Mucosa of descending colon (tissue), 3 donors: ENCODE measurements at regions not wholly inside any gene's neighbourhood (a gene's known extent, or its start where the extent isn't known, plus 50 kb on each side); places are given as distances from the start of the nearest gene placed in this dataset.

Source experiments
- ATAC-seq: fragments of 200-7000 bp; cut with Tn5 transposase; one replicate; pipeline ENCODE4 v1.9.1; 2020; ENCODE audit warnings: mild to moderate bottlenecking, moderate library complexity
- DNase-seq, 3 donors: peaks; one replicate each; pipeline ENCODE4 v3.0.0-alpha.2; 2020
- H3K36me3 ChIP-seq: fragments of 200-600 bp; one replicate; pipeline ENCODE4 v1.8.0; 2021; ENCODE audit warnings: low read depth, mild to moderate bottlenecking
- H3K4me1 ChIP-seq: fragments of 200-600 bp; one replicate; pipeline ENCODE4 v1.8.0; 2021; ENCODE audit warnings: low read depth, mild to moderate bottlenecking
- H3K4me3 ChIP-seq: fragments of 200-600 bp; one replicate; pipeline ENCODE4 v1.8.0; 2021; ENCODE audit warnings: mild to moderate bottlenecking
- H3K9me3 ChIP-seq: fragments of 200-600 bp; one replicate; pipeline ENCODE4 v1.8.0; 2021; ENCODE audit warnings: mild to moderate bottlenecking
- intact Hi-C, 2 donors: fragments of 100-400 bp; cut with DNase I in 1 of 2; cut with micrococcal nuclease in 1 of 2; formaldehyde crosslinking; loops; one replicate each; pipeline versions ENCODE4 v1.11.0 to v1.11.1; 2022; cut with DNase I, micrococcal nuclease
- TF ChIP-seq, protein P1 (sequence below): fragments of 200-600 bp; IDR thresholded peaks from one replicate; pipeline ENCODE4 v1.8.0; 2022; ENCODE audit warnings: antibody characterized with exemption, mild to moderate bottlenecking
- donor health status: DM: no; HTN: no; CAD: no; lungs with moderate emphysema.
- donor health status: DM: no; HTN: no; CAD: no.
- donor health status: DM: no; HTN: yes; CAD: no.

DNA sequence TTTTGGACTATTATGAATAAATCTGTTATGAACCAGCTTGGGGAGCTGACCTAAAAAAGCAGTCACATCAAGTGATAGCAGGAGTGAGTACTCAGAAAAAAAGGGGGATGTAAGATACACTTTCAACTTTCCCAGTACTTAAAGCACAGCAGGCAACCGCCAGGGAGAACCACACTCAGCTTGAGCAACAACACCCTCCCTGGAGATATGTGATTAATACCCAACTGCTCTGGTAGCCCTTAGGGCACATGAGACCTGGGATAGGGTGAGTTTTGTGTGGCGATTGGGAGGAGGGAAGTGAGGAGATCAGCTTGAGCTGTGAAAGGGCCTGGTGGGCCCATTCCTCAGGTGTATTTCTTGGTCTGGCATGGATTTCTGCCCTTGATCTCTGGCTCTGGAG, 220.3 kb upstream of the SFRP2 start:
- DNase-seq (no peak), ATAC-seq (no peak)
- no peaks in the 10 kb centered on the region for H3K9me3 ChIP-seq
- no peaks in the 10 kb centered on the region for H3K36me3 ChIP-seq
- TF ChIP-seq, protein P1, sequence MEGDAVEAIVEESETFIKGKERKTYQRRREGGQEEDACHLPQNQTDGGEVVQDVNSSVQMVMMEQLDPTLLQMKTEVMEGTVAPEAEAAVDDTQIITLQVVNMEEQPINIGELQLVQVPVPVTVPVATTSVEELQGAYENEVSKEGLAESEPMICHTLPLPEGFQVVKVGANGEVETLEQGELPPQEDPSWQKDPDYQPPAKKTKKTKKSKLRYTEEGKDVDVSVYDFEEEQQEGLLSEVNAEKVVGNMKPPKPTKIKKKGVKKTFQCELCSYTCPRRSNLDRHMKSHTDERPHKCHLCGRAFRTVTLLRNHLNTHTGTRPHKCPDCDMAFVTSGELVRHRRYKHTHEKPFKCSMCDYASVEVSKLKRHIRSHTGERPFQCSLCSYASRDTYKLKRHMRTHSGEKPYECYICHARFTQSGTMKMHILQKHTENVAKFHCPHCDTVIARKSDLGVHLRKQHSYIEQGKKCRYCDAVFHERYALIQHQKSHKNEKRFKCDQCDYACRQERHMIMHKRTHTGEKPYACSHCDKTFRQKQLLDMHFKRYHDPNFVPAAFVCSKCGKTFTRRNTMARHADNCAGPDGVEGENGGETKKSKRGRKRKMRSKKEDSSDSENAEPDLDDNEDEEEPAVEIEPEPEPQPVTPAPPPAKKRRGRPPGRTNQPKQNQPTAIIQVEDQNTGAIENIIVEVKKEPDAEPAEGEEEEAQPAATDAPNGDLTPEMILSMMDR = no peak
- intact Hi-C loops = no loop called here
- H3K4me3 ChIP-seq = no peak overlapping the region
- H3K4me1 ChIP-seq = no peaks in the 10 kb centered on the region

DNA sequence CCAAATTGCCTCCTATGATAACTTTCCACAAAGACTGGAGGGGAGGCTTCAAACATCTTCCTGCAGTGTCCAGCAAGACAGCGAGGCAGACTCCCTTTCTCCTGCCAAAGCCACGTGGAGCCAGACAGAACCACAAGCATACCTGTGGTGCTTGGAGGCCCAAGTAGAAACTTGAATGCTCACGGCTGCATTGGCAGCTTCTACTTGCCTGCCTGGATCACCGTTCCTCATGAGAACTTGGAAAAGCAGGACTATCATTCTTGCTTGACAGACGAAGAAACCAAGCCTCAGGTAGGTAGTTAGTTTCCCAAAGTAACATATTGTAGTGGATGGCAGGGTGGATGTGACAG, 216.3 kb upstream of the SFRP2 start:
- DNase-seq (no peak), ATAC-seq (no peak)
- TF ChIP-seq, protein P1 = no peak
- Histone ChIP-seq H3K4me3 (no peak overlapping the region), H3K9me3 (no peaks in the 10 kb centered on the region), H3K36me3 (no peaks in the 10 kb centered on the region), H3K4me1 (no peaks in the 10 kb centered on the region)
- intact Hi-C loops = no loop called here

DNA sequence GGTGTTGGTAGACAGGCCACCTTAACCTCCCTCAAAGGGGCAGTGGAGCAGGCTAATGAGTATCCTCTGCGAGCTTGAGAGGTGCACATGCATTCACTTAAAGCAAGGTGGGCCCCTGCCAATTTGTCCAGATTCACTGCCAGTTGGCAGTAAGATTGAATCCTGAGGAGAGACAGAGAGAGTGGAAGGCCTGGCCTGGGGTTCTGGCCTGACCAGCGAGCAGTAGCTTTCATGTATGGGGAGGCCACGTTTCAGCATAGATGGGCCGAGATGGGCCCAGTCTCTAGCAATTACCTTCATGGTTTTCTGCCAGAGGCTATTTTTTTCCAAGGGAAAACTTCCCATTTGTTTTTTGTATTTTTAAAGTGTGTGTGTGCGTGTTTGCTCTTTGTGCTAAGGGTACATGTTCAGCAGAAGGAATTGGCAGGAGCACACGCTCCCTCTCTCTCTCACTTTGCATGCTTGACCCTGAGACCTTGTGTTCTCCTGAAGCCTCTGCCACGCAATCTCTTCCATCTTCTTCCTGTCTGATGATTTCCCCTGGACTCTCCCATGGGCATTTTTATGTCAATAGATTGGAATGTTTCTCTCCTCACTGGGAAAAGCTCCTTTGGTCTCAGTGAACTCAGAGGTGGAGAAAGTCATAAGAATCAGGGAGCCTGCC, 215.8 kb upstream of the SFRP2 start:
- TF ChIP-seq, protein P1 = no peak
- Histone ChIP-seq H3K4me3 (no peak overlapping the region), H3K36me3 (no peaks in the 10 kb centered on the region), H3K9me3 (no peaks in the 10 kb centered on the region), H3K4me1 (no peaks in the 10 kb centered on the region)
- no peak for DNase-seq
- peak; percentile 25 for ATAC-seq
- intact Hi-C loops = no loop called here

DNA sequence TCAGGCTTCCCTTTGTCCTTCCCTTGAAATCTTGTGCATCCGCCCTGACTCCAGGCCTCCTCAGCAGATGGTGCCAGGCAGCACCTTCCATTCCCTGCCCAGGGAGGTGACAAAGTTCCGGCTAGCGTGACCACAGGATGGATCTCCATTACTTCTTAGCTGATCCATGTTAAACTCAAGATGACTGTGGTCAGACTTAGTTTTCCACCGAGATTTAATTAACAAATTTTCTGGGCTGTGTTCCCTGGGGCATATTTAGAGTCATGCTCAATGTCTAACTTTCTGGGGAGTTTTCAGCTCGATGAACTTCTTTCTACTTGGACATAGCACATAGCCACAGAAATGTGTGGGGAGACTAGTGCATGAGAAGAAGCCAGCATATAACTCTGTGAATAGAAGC, 215.1 kb upstream of the SFRP2 start:
- intact Hi-C loops = no loop called here
- H3K9me3 ChIP-seq = no peaks in the 10 kb centered on the region
- H3K4me1 ChIP-seq = no peaks in the 10 kb centered on the region
- H3K4me3 ChIP-seq = no peak overlapping the region
- no peak for ATAC-seq
- DNase-seq = no peak
- TF ChIP-seq, protein P1 = no peak
- no peaks in the 10 kb centered on the region for H3K36me3 ChIP-seq

DNA sequence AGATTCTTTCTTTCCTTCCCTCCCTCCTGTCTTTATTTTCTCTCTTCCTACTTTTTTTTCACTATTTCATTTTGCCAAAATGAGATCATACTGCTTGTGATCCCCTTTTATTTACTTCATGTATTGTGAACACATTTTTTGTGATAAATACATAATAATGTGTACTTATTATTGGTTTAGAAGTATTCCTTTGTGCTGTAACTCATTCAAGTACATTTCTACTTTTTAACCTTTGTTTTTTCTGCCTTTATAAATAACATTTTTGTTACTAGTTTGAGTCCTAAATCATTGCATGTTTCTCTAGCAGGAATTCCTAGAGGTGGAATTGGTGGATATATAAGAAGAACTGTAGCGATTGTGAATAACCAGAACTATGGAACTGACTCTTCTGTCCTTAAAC, 214.5 kb upstream of the SFRP2 start:
- intact Hi-C loops = no loop called here
- Histone ChIP-seq H3K4me1 (no peaks in the 10 kb centered on the region), H3K9me3 (no peaks in the 10 kb centered on the region), H3K4me3 (no peak overlapping the region), H3K36me3 (no peaks in the 10 kb centered on the region)
- DNase-seq (no peak), ATAC-seq (no peak)
- TF ChIP-seq, protein P1 = no peak

DNA sequence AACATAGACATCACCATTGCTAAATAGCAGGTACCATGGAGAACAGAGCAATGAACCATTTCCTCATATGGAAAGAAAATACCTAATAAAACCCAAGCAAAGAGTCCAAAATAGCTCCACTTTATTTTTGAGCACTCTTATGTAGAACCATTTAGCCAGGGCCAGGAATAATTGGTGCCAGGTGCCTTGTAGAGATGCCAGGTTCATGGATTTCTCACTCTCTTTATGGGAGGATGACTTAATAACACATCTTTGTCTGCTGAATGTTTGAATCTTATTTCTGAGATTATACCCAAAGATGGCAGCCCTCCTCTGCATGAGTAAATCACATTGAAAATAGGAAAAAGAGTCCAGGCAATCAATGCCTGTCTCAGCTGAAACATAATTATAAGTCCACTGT, 212.3 kb upstream of the SFRP2 start:
- H3K36me3 ChIP-seq = no peaks in the 10 kb centered on the region
- TF ChIP-seq, protein P1 = no peak
- ATAC-seq (no peak), DNase-seq (no peak)
- H3K4me1 ChIP-seq = no peaks in the 10 kb centered on the region
- no peaks in the 10 kb centered on the region for H3K9me3 ChIP-seq
- H3K4me3 ChIP-seq = no peak overlapping the region
- intact Hi-C loops = no loop called here
